OCI-LY7 (cell line): ENCODE measurements at regions not wholly inside any gene's neighbourhood (a gene's known extent, or its start where the extent isn't known, plus 50 kb on each side); places are given as distances from the start of the nearest gene placed in this dataset.

ENCODE experiments used
- BruUV-seq: library from RNA; stranded (reverse); fragments of 400-500 nt; replicated peaks from 2 replicates; lab custom pipeline; 2021; lab: Mats Ljungman, UMichigan
- CTCF ChIA-PET: fragments of 300-600 bp; sonication (Branson Sonifier 250); formaldehyde crosslinking; loops from one replicate; lab custom pipeline; 2022; ENCODE audit warnings: antibody characterized with exemption; ENCODE audit not compliant: unreplicated experiment; lab: Charles Lee
- POLR2A ChIA-PET: fragments of 300-600 bp; sonication (Branson Sonifier 250); formaldehyde crosslinking; loops from one replicate; lab custom pipeline; 2022; ENCODE audit warnings: antibody characterized with exemption; lab: Charles Lee
- DNase-seq: peaks from one replicate; pipeline ENCODE4 v3.0.0-alpha.2; 2015; ENCODE audit warnings: low spot score
- H2AFZ ChIP-seq: fragments of 200-600 bp; sonication (generic), shearing (Covaris generic); 2 replicates; pipeline ENCODE4 v1.6.1; 2014; ENCODE audit warnings: mild to moderate bottlenecking, antibody characterized with exemption, low read length, moderate library complexity
- H3K27ac ChIP-seq: fragments of 200-600 bp; sonication (generic); 2 replicates; pipeline ENCODE4 v1.5.1; 2014; ENCODE audit warnings: mixed run types, low read depth, mild to moderate bottlenecking, moderate library complexity, low read length, inconsistent platforms; ENCODE audit not compliant: poor library complexity, severe bottlenecking
- H3K36me3 ChIP-seq: fragments of 200-600 bp; sonication (generic); 2 replicates; pipeline ENCODE4 v1.6.1; 2014; ENCODE audit warnings: mild to moderate bottlenecking, antibody characterized with exemption, low read length, moderate library complexity, mixed read lengths; ENCODE audit not compliant: insufficient read depth
- H3K4me1 ChIP-seq: fragments of 200-600 bp; sonication (generic); 2 replicates; pipeline ENCODE4 v1.5.1; 2014; ENCODE audit warnings: mild to moderate bottlenecking, low read length; ENCODE audit not compliant: insufficient read depth, poor library complexity, severe bottlenecking
- H3K4me2 ChIP-seq: fragments of 200-600 bp; sonication (generic); 2 replicates; pipeline ENCODE4 v1.6.1; 2014; ENCODE audit warnings: mild to moderate bottlenecking, low read length
- H3K4me3 ChIP-seq: fragments of 200-600 bp; sonication (generic); 2 replicates; pipeline ENCODE4 v1.5.1; 2014; ENCODE audit warnings: mild to moderate bottlenecking, low read depth, low read length; ENCODE audit not compliant: poor library complexity, severe bottlenecking
- H3K79me2 ChIP-seq: fragments of 200-600 bp; sonication (generic); 2 replicates; pipeline ENCODE4 v1.6.1; 2016; ENCODE audit warnings: low read depth, mild to moderate bottlenecking, low read length, moderate library complexity, mixed read lengths; ENCODE audit not compliant: insufficient read depth
- H3K9me2 ChIP-seq: fragments of 200-600 bp; sonication (generic); 2 replicates; pipeline ENCODE4 v1.6.1; 2016; ENCODE audit warnings: mild to moderate bottlenecking, low read length, mixed read lengths; ENCODE audit not compliant: insufficient read depth
- H3K9me3 ChIP-seq: fragments of 200-600 bp; sonication (generic); 2 replicates; pipeline ENCODE4 v1.6.1; 2014; ENCODE audit warnings: mild to moderate bottlenecking, mixed run types, low read length, mixed read lengths
- H4K20me1 ChIP-seq: fragments of 200-600 bp; sonication (generic); 2 replicates; pipeline ENCODE4 v1.6.1; 2014; ENCODE audit warnings: mild to moderate bottlenecking, antibody characterized with exemption, low read length, moderate library complexity, mixed read lengths; ENCODE audit not compliant: insufficient read depth
- EZH2phosphoT487 ChIP-seq: fragments of 200-600 bp; sonication (generic); IDR thresholded peaks from 2 replicates; pipeline ENCODE4 v1.6.1; 2018; ENCODE audit warnings: low read depth, borderline replicate concordance, mild to moderate bottlenecking, mixed run types, antibody characterized with exemption, low read length, moderate library complexity, mixed read lengths
- intact Hi-C: fragments of 100-400 bp; cut with micrococcal nuclease; formaldehyde crosslinking; loops from one replicate; pipeline ENCODE4 v1.10.0; 2022; ENCODE audit not compliant: unreplicated experiment
- TF ChIP-seq, protein P1 (sequence below): fragments of 200-600 bp; sonication (generic); conservative IDR thresholded peaks from 2 replicates; pipeline ENCODE4 v1.5.1; 2014; ENCODE audit warnings: mild to moderate bottlenecking, antibody characterized with exemption, low read length, moderate library complexity, mixed read lengths

DNA sequence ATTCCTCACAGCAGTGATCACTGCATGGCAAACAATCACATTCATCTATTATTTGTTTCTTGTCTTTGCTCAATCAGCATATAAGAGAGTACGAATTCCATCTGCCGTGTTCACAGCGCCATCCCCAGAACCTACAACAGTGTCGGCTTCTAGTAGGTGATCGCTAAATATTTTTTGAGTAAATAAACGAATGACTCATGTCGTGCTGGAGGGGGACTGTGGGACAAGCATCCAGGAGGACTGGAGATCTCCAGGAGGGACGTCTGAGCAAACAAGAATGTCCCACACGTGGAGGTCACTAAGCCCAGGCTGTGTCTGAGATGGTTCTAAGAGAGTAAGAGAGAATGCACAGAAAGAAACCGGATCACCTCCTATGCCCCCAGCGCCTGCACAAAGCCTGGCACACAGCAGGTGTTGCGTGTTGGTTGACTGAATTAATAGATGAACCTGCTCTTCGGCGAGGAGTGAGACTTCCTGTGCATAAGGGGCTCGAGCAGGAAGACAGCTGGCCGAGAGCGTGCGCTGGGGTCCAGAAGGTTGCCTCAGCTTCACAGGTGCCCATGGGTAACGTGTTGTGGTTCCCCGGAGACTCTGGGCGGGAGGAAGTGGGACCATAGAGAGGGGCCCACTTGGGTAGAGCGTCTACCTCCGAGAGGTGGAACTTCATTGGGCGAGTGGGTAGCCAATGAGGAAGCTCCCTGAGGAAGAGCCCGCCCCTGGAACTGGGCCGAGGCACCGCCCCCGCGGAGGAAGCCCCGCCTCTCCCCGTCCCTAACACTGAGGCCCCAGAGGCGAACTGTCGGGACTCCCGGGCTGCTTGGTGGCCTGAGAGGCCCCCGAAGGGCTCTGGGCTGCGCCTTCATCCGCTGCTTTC, 193.0 kb downstream of the MELK start:
- Histone ChIP-seq H3K4me2 (peak overlapping the region; percentile 74), H3K9me3 (no peaks in the 10 kb centered on the region; the same call in 1 of the 2 replicates), H3K27ac (peak overlapping the region; percentile 94), H3K79me2 (no peaks in the 10 kb centered on the region), H3K4me1 (peaks cover 19% of the 10 kb centered on the region), H4K20me1 (no peaks in the 10 kb centered on the region), H2AFZ (peak overlapping the region; percentile 57; the same call in 1 of the 2 replicates), H3K9me2 (no peaks in the 10 kb centered on the region), H3K36me3 (no peaks in the 10 kb centered on the region), H3K4me3 (peak overlapping the region; percentile 54)
- intact Hi-C loops = loop anchor here (10.0 kb wide), 1 partner anchor 659 kb away; the partner anchor contains the start of gene GRHPR
- POLR2A ChIA-PET = interaction anchor here (0.5 to 1.1 kb wide), 6 partner anchors 9 to 561 kb away, joined by 3 to 9 read pairs (median 3); no protein-coding TSS in a partner anchor
- no peak for TF ChIP-seq EZH2phosphoT487
- TF ChIP-seq, protein P1, sequence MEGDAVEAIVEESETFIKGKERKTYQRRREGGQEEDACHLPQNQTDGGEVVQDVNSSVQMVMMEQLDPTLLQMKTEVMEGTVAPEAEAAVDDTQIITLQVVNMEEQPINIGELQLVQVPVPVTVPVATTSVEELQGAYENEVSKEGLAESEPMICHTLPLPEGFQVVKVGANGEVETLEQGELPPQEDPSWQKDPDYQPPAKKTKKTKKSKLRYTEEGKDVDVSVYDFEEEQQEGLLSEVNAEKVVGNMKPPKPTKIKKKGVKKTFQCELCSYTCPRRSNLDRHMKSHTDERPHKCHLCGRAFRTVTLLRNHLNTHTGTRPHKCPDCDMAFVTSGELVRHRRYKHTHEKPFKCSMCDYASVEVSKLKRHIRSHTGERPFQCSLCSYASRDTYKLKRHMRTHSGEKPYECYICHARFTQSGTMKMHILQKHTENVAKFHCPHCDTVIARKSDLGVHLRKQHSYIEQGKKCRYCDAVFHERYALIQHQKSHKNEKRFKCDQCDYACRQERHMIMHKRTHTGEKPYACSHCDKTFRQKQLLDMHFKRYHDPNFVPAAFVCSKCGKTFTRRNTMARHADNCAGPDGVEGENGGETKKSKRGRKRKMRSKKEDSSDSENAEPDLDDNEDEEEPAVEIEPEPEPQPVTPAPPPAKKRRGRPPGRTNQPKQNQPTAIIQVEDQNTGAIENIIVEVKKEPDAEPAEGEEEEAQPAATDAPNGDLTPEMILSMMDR = no peak
- peak; percentile 100 for DNase-seq
- CTCF ChIA-PET = interaction anchor here (1.1 kb wide), 1 partner anchor 575 kb away, joined by 4 read pairs; the partner anchor contains the start of gene CLTA
- TSS peak; percentile 85 for BruUV-seq

DNA sequence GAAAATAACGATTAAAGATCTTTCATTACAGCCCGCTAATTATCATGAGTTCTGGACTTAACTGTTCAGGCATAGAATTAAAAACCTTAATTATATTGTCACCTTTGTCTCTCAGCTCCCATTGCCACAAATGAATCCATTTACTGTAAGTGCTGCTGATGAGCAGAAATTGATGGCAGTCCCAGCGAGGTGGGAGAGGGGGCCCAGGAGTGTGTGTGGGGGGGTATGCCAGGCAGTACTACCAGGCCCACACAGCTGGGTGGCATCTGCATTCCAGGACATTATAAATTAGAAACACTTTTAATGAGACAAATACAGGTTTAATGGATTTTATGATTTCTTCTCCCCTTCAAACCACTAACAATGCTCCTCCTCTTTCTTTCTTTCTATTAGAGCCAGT, 196.0 kb downstream of the MELK start:
- POLR2A ChIA-PET = interaction anchor here (0.6 kb wide), 1 partner anchor 9 kb away, joined by 3 read pairs; no protein-coding TSS in a partner anchor
- H3K4me2 ChIP-seq = no peak overlapping the region
- H3K79me2 ChIP-seq = no peaks in the 10 kb centered on the region
- intact Hi-C loops = loop anchor here (10.0 kb wide), 1 partner anchor 656 kb away; the partner anchor contains the start of gene GRHPR
- H3K36me3 ChIP-seq = no peaks in the 10 kb centered on the region
- H4K20me1 ChIP-seq = no peaks in the 10 kb centered on the region
- H3K27ac ChIP-seq = no peak overlapping the region
- BruUV-seq = no TSS peak
- H3K9me3 ChIP-seq = no peaks in the 10 kb centered on the region; the same call in 1 of the 2 replicates
- TF ChIP-seq, protein P1 = no peak
- TF ChIP-seq EZH2phosphoT487 = no peak
- no peak overlapping the region for H2AFZ ChIP-seq
- H3K9me2 ChIP-seq = no peaks in the 10 kb centered on the region
- DNase-seq = no peak
- H3K4me3 ChIP-seq = no peak overlapping the region
- CTCF ChIA-PET = no interaction called here
- H3K4me1 ChIP-seq = peaks cover 19% of the 10 kb centered on the region
